ENCODE measurements at regions not wholly inside any gene's neighbourhood (a gene's known extent, or its start where the extent isn't known, plus 50 kb on each side); places are given as distances from the start of the nearest gene placed in this dataset.

GRCh38 chr9:118883411-118883810 is 485.8 kb downstream of the BRINP1 start:
- DNase-seq = no peak
- no peak overlapping the region for H2BK120ac ChIP-seq (ENCODE audit: low read depth, low read length, poor library complexity, severe bottlenecking)
- no peak overlapping the region for H3K27ac ChIP-seq (ENCODE audit: insufficient read length, low read depth, low read length)
- no peak overlapping the region for H2BK5ac ChIP-seq (ENCODE audit: insufficient read length, low read length)
- H3K27ac Mint-ChIP-seq = no peak overlapping the region
- H3K9ac ChIP-seq (ENCODE audit: extremely low read depth, insufficient read length, low read length) = no peak overlapping the region
- H3K4ac ChIP-seq (ENCODE audit: low read depth, low read length) = no peak overlapping the region
- WGBS (ENCODE audit: extremely low coverage, insufficient read length, low lambda C conversion rate) = no CpG with 5 or more reads among the region's 2 CpGs
- no peak overlapping the region for H4K91ac ChIP-seq (ENCODE audit: insufficient read length, low read depth, low read length)
- H3K9me3 ChIP-seq (ENCODE audit: control insufficient read depth, low read depth, low read length) = no peaks in the 10 kb centered on the region
- H3K27me3 Mint-ChIP-seq (ENCODE audit: low read depth) = no peaks in the 10 kb centered on the region
- H4K5ac ChIP-seq (ENCODE audit: insufficient read length, low read depth, low read length) = no peak overlapping the region
- no peaks in the 10 kb centered on the region for H3K9me3 Mint-ChIP-seq
- H3K4me1 Mint-ChIP-seq = no peaks in the 10 kb centered on the region; a peak in 1 of 4 replicates
- H3K23me2 ChIP-seq (ENCODE audit: insufficient read length, low read depth, low read length, poor library complexity, severe bottlenecking) = no peaks in the 10 kb centered on the region
- no peak overlapping the region for H2AK5ac ChIP-seq (ENCODE audit: insufficient read length, low read length)
- H3K23ac ChIP-seq (ENCODE audit: insufficient read length, low read depth, low read length) = no peak overlapping the region
- TF ChIP-seq CTCF (conservative IDR thresholded peaks at IDR 0.05) = no peak
- no peaks in the 10 kb centered on the region for H3K79me1 ChIP-seq (ENCODE audit: insufficient read depth, low read depth, low read length, poor library complexity, severe bottlenecking)
- no peak overlapping the region for H2BK12ac ChIP-seq (ENCODE audit: insufficient read length, low read depth, low read length)
- no peak overlapping the region for H4K8ac ChIP-seq (replicated peaks; ENCODE audit: insufficient read length, low read depth, low read length)
- no peak overlapping the region for H2BK15ac ChIP-seq (ENCODE audit: low read depth, low read length)
- no peaks in the 10 kb centered on the region for H3K27me3 ChIP-seq (ENCODE audit: insufficient read depth, low read length)
- no peak overlapping the region for H3K14ac ChIP-seq (ENCODE audit: insufficient read depth, low read length)
- no peak overlapping the region for H3K18ac ChIP-seq (ENCODE audit: insufficient read length, low read depth, low read length)
- no peaks in the 10 kb centered on the region for H3K36me3 Mint-ChIP-seq (ENCODE audit: insufficient read depth in 1 of 3, low read depth in 3 of 3)
- H3K56ac ChIP-seq (ENCODE audit: insufficient read length, low read depth, low read length) = no peak overlapping the region
- H3T11ph ChIP-seq (ENCODE audit: low read length) = no peak overlapping the region
- no peaks in the 10 kb centered on the region; the same call in 1 of the 2 replicates for H3K4me1 ChIP-seq (ENCODE audit: insufficient read depth, low read length)
- no peak overlapping the region for H3K4me2 ChIP-seq (ENCODE audit: insufficient read depth, insufficient read length, low read length)
- no peak overlapping the region for H3K4me3 Mint-ChIP-seq
- no peak overlapping the region for H2BK20ac ChIP-seq (ENCODE audit: low read depth, low read length, poor library complexity, severe bottlenecking)
- no peaks in the 10 kb centered on the region for H4K20me1 ChIP-seq (ENCODE audit: control insufficient read depth, insufficient read depth, insufficient read length)
- H2AFZ ChIP-seq (ENCODE audit: low read length) = no peak overlapping the region
- no peaks in the 10 kb centered on the region for H3K79me2 ChIP-seq (ENCODE audit: insufficient read depth, low read length)

Data from H9 (cell line).